ENCODE measurements at regions not wholly inside any gene's neighbourhood (a gene's known extent, or its start where the extent isn't known, plus 50 kb on each side); places are given as distances from the start of the nearest gene placed in this dataset.

- TF ChIP-seq TAF1 (IDR thresholded peaks at IDR 0.05; ENCODE audit: borderline replicate concordance, insufficient read depth, low read length), result no peak
- no peak for TF ChIP-seq POLR2AphosphoS5 (IDR thresholded peaks at IDR 0.05; ENCODE audit: low read depth, low read length)
- TF ChIP-seq SIN3A (IDR thresholded peaks at IDR 0.05; ENCODE audit: borderline replicate concordance, insufficient read depth, low read length), result no peak
These were observed 453.0 kb upstream of the DPH6 start for GRCh38 chr15:35998663-35999602.
